ENCODE measurements at regions not wholly inside any gene's neighbourhood (a gene's known extent, or its start where the extent isn't known, plus 50 kb on each side); places are given as distances from the start of the nearest gene placed in this dataset.
"Not testable (repeated sequence)": the region's sequence is repeated elsewhere in the genome, so short reads cannot be mapped to it uniquely, and the experiment has no call there.

- no peaks in the 10 kb centered on the region for H3K9me3 ChIP-seq (ENCODE audit: control insufficient read depth, insufficient read depth, low read length)
- ChIA-PET POLR2A (no interaction called here), CTCF (no interaction called here)
- no peak overlapping the region for H3K27ac ChIP-seq (ENCODE audit: low read depth, low read length)
- no peak for DNase-seq (ENCODE audit: low read depth, low spot score)
- no peaks in the 10 kb centered on the region for H3K27me3 ChIP-seq (ENCODE audit: control insufficient read depth, insufficient read depth, low read length)
- no peak for TF ChIP-seq CTCF (IDR thresholded peaks at IDR 0.05; ENCODE audit: low read depth, low read length)
- no peak overlapping the region for H3K4me3 ChIP-seq (ENCODE audit: low read depth, low read length)
Observed at GRCh38 chr5:52069997-52070396, 686.7 kb downstream of the ISL1 start.

GRCh38 chr5:52073993-52074689 lies 690.9 kb downstream of the ISL1 start:
- CTCF ChIA-PET: no interaction called here
- H3K4me3 ChIP-seq (ENCODE audit: low read depth, low read length): no peak overlapping the region
- H3K9me3 ChIP-seq (ENCODE audit: control insufficient read depth, insufficient read depth, low read length): no peaks in the 10 kb centered on the region
- DNase-seq (ENCODE audit: low read depth, low spot score): no peak
- H3K27ac ChIP-seq (ENCODE audit: low read depth, low read length): no peak overlapping the region
- no peaks in the 10 kb centered on the region for H3K27me3 ChIP-seq (ENCODE audit: control insufficient read depth, insufficient read depth, low read length)
- TF ChIP-seq CTCF (IDR thresholded peaks at IDR 0.05; ENCODE audit: low read depth, low read length): no peak
- POLR2A ChIA-PET: no interaction called here

- ChIA-PET POLR2A (no interaction called here), CTCF (no interaction called here)
- Histone ChIP-seq H3K4me3 (ENCODE audit: low read depth, low read length) (no peak overlapping the region), H3K9me3 (ENCODE audit: control insufficient read depth, insufficient read depth, low read length) (peaks cover 6% of the 10 kb centered on the region), H3K27me3 (ENCODE audit: control insufficient read depth, insufficient read depth, low read length) (no peaks in the 10 kb centered on the region), H3K27ac (ENCODE audit: low read depth, low read length) (no peak overlapping the region)
- no peak for DNase-seq (ENCODE audit: low read depth, low spot score)
- no peak for TF ChIP-seq CTCF (IDR thresholded peaks at IDR 0.05; ENCODE audit: low read depth, low read length)
Observed at GRCh38 chr5:52077941-52078815, 694.9 kb downstream of the ISL1 start.

GRCh38 chr5:52102311-52102710 lies 685.4 kb upstream of the ITGA1 start:
- H3K9me3 ChIP-seq (ENCODE audit: control insufficient read depth, insufficient read depth, low read length); DNase-seq (ENCODE audit: low read depth, low spot score); H3K4me3 ChIP-seq (ENCODE audit: low read depth, low read length); H3K27ac ChIP-seq (ENCODE audit: low read depth, low read length); H3K27me3 ChIP-seq (ENCODE audit: control insufficient read depth, insufficient read depth, low read length); POLR2A ChIA-PET; CTCF ChIA-PET: not testable (repeated sequence)

DNA sequence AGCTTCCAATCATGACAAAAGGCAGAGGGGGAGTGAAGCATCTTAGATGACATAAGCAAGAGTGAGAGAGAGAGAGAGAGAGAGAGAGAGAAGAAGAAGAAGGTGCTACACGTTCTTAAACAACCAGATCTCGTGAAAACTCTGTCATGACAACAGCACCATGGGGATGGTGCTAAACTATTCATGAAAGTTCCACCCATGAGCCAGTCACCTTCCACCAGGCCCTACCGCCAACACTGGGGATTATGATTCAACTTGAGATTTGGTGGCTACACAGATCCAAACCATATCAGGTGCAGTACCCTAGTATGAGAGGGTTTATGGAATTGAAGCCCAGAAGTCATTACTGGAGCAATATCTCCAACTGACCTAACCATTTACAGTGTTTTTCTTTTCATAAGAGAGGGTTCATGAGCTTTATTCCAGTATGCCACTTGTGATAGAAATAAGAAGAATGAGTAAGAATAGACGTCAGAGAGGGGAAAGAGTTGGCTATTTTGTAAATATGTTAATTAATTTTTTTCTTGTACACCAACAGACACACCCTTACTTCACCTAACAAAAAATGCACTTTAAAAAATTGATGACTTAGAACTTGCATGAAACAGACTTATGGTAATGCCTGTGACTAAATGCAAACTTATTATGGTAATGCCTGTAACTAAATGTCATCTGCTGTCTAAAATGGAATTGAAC lies 680.4 kb upstream of the ITGA1 start:
- no peaks in the 10 kb centered on the region for H3K27me3 ChIP-seq (ENCODE audit: control insufficient read depth, insufficient read depth, low read length)
- POLR2A ChIA-PET: no interaction called here
- no peak overlapping the region for H3K4me3 ChIP-seq (ENCODE audit: low read depth, low read length)
- peaks cover 3% of the 10 kb centered on the region for H3K9me3 ChIP-seq (ENCODE audit: control insufficient read depth, insufficient read depth, low read length)
- no peak for TF ChIP-seq CTCF (IDR thresholded peaks at IDR 0.05; ENCODE audit: low read depth, low read length)
- DNase-seq (ENCODE audit: low read depth, low spot score): no peak
- no peak overlapping the region for H3K27ac ChIP-seq (ENCODE audit: low read depth, low read length)
- CTCF ChIA-PET: no interaction called here
